ENCODE measurements at regions not wholly inside any gene's neighbourhood (a gene's known extent, or its start where the extent isn't known, plus 50 kb on each side); places are given as distances from the start of the nearest gene placed in this dataset.

- Histone ChIP-seq H3K9me3 (ENCODE audit: low read length) (no peaks in the 10 kb centered on the region), H4K20me1 (ENCODE audit: insufficient read depth, low read length) (no peaks in the 10 kb centered on the region), H2AFZ (ENCODE audit: low read length) (no peak overlapping the region), H3K9me2 (ENCODE audit: low read depth, low read length) (no peaks in the 10 kb centered on the region), H3K36me3 (ENCODE audit: insufficient read depth, low read length) (no peaks in the 10 kb centered on the region), H3K9ac (ENCODE audit: low read length) (no peak overlapping the region), H3K27me3 (ENCODE audit: insufficient read depth, low read length) (no peaks in the 10 kb centered on the region), H3K4me2 (ENCODE audit: low read length) (no peak overlapping the region), H3K79me2 (ENCODE audit: insufficient read depth, low read length) (no peaks in the 10 kb centered on the region), H3K4me1 (ENCODE audit: insufficient read depth, low read length, severe bottlenecking) (no peaks in the 10 kb centered on the region), H3K27ac (ENCODE audit: low read depth, low read length, poor library complexity, severe bottlenecking) (no peak overlapping the region), H3K4me3 (ENCODE audit: low read depth, low read length, poor library complexity, severe bottlenecking) (no peak overlapping the region), H3F3A (ENCODE audit: insufficient read depth, low read length) (no peaks in the 10 kb centered on the region)
- TF ChIP-seq CTCF (IDR thresholded peaks at IDR 0.05; ENCODE audit: low read length) (no peak), EZH2 (IDR thresholded peaks at IDR 0.05; ENCODE audit: borderline replicate concordance, low read length) (no peak)
Measured at GRCh38 chr2:114330594-114330993, 111.8 kb upstream of the DPP10 start.

GRCh38 chr2:114331934-114332333, 110.5 kb upstream of the DPP10 start:
- no peaks in the 10 kb centered on the region for H4K20me1 ChIP-seq (ENCODE audit: insufficient read depth, low read length)
- no peaks in the 10 kb centered on the region for H3K9me3 ChIP-seq (ENCODE audit: low read length)
- no peak overlapping the region for H3K4me3 ChIP-seq (ENCODE audit: low read depth, low read length, poor library complexity, severe bottlenecking)
- no peaks in the 10 kb centered on the region for H3K27me3 ChIP-seq (ENCODE audit: insufficient read depth, low read length)
- TF ChIP-seq EZH2 (IDR thresholded peaks at IDR 0.05; ENCODE audit: borderline replicate concordance, low read length) (no peak), CTCF (IDR thresholded peaks at IDR 0.05; ENCODE audit: low read length) (no peak)
- H3K4me1 ChIP-seq (ENCODE audit: insufficient read depth, low read length, severe bottlenecking) = no peaks in the 10 kb centered on the region
- H2AFZ ChIP-seq (ENCODE audit: low read length) = no peak overlapping the region
- H3K9ac ChIP-seq (ENCODE audit: low read length) = no peak overlapping the region
- H3K36me3 ChIP-seq (ENCODE audit: insufficient read depth, low read length) = no peaks in the 10 kb centered on the region
- no peak overlapping the region for H3K4me2 ChIP-seq (ENCODE audit: low read length)
- H3K79me2 ChIP-seq (ENCODE audit: insufficient read depth, low read length) = no peaks in the 10 kb centered on the region
- H3F3A ChIP-seq (ENCODE audit: insufficient read depth, low read length) = no peaks in the 10 kb centered on the region
- no peaks in the 10 kb centered on the region for H3K9me2 ChIP-seq (ENCODE audit: low read depth, low read length)
- no peak overlapping the region for H3K27ac ChIP-seq (ENCODE audit: low read depth, low read length, poor library complexity, severe bottlenecking)

- H3F3A ChIP-seq (ENCODE audit: insufficient read depth, low read length) = no peaks in the 10 kb centered on the region
- no peak overlapping the region for H3K27ac ChIP-seq (ENCODE audit: low read depth, low read length, poor library complexity, severe bottlenecking)
- H3K79me2 ChIP-seq (ENCODE audit: insufficient read depth, low read length) = no peaks in the 10 kb centered on the region
- H3K9me3 ChIP-seq (ENCODE audit: low read length) = no peaks in the 10 kb centered on the region
- H3K4me1 ChIP-seq (ENCODE audit: insufficient read depth, low read length, severe bottlenecking) = no peaks in the 10 kb centered on the region
- H3K4me2 ChIP-seq (ENCODE audit: low read length) = no peak overlapping the region
- H3K27me3 ChIP-seq (ENCODE audit: insufficient read depth, low read length) = no peaks in the 10 kb centered on the region
- TF ChIP-seq CTCF (IDR thresholded peaks at IDR 0.05; ENCODE audit: low read length) = no peak
- TF ChIP-seq EZH2 (IDR thresholded peaks at IDR 0.05; ENCODE audit: borderline replicate concordance, low read length) = no peak
- H3K4me3 ChIP-seq (ENCODE audit: low read depth, low read length, poor library complexity, severe bottlenecking) = no peak overlapping the region
- no peak overlapping the region for H2AFZ ChIP-seq (ENCODE audit: low read length)
- H3K36me3 ChIP-seq (ENCODE audit: insufficient read depth, low read length) = no peaks in the 10 kb centered on the region
- no peak overlapping the region for H3K9ac ChIP-seq (ENCODE audit: low read length)
- H3K9me2 ChIP-seq (ENCODE audit: low read depth, low read length) = no peaks in the 10 kb centered on the region
- H4K20me1 ChIP-seq (ENCODE audit: insufficient read depth, low read length) = no peaks in the 10 kb centered on the region
Measured at GRCh38 chr2:114345246-114345645, 97.2 kb upstream of the DPP10 start.

Measured in OCI-LY1 (cell line).